Adipocyte (in vitro differentiated cells): ENCODE measurements at regions not wholly inside any gene's neighbourhood (a gene's known extent, or its start where the extent isn't known, plus 50 kb on each side); places are given as distances from the start of the nearest gene placed in this dataset.
"Not testable (repeated sequence)": the region's sequence is repeated elsewhere in the genome, so short reads cannot be mapped to it uniquely, and the experiment has no call there.

Source experiments
- DNase-seq: peaks from one replicate; pipeline ENCODE4 v3.0.0-alpha.2; 2015; ENCODE audit warnings: low read depth
- H3K27me3 ChIP-seq: replicated peaks from 2 replicates; pipeline ENCODE4 v1.7.0; 2013; ENCODE audit warnings: mild to moderate bottlenecking, low read length, moderate library complexity; ENCODE audit not compliant: control insufficient read depth, insufficient read depth
- H3K36me3 ChIP-seq: 2 replicates; pipeline ENCODE4 v1.7.0; 2013; ENCODE audit warnings: low read length, mild to moderate bottlenecking, moderate library complexity; ENCODE audit not compliant: control insufficient read depth, insufficient read depth, severe bottlenecking
- H3K4me1 ChIP-seq: 2 replicates; pipeline ENCODE4 v1.7.0; 2013; ENCODE audit warnings: mild to moderate bottlenecking, low read length, moderate library complexity; ENCODE audit not compliant: control insufficient read depth, insufficient read depth
- H3K4me3 ChIP-seq: 2 replicates; pipeline ENCODE4 v1.7.0; 2013; ENCODE audit warnings: mild to moderate bottlenecking, low read length, moderate library complexity
- H3K9ac ChIP-seq: 2 replicates; pipeline ENCODE4 v1.7.0; 2013; ENCODE audit warnings: mild to moderate bottlenecking, low read length, moderate library complexity
- H3K9me3 ChIP-seq: 2 replicates; pipeline ENCODE4 v1.7.0; 2013; ENCODE audit warnings: mild to moderate bottlenecking, low read length, moderate library complexity; ENCODE audit not compliant: control insufficient read depth

GRCh38 chr10:45564303-45564959 lies 108.1 kb downstream of the ZFAND4 start:
- no peak overlapping the region for H3K9ac ChIP-seq
- no peaks in the 10 kb centered on the region for H3K9me3 ChIP-seq
- no peak for DNase-seq
- no peaks in the 10 kb centered on the region for H3K36me3 ChIP-seq
- H3K4me1 ChIP-seq = no peaks in the 10 kb centered on the region
- no peak overlapping the region for H3K4me3 ChIP-seq
- H3K27me3 ChIP-seq = no peaks in the 10 kb centered on the region

DNA sequence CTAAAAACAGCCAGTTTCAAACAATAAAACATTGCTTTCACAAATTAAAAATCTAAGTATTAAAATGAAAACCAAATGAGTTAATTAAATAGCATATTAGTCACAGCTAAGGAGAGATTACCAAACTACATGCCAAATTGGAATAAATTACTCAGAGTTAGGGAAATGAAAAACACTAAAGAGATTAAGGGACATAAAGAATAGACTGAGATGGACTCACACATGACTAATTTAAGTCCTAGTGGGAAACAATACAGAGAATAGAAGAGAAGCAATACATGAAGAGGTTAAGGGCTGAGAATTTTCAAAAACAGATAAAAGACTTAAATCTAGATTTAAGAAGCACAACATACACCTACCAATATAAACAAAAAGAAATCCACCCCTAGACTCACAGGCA lies 110.6 kb downstream of the ZFAND4 start:
- Histone ChIP-seq H3K9me3 (no peaks in the 10 kb centered on the region), H3K9ac (no peak overlapping the region), H3K4me1 (no peaks in the 10 kb centered on the region), H3K36me3 (no peaks in the 10 kb centered on the region), H3K27me3 (no peaks in the 10 kb centered on the region), H3K4me3 (no peak overlapping the region)
- no peak for DNase-seq

GRCh38 chr10:45560262-45560661 lies 112.3 kb downstream of the ZFAND4 start:
- no peak for DNase-seq
- no peak overlapping the region for H3K9ac ChIP-seq
- H3K4me3 ChIP-seq = no peak overlapping the region
- no peaks in the 10 kb centered on the region for H3K36me3 ChIP-seq
- H3K27me3 ChIP-seq = no peaks in the 10 kb centered on the region
- H3K4me1 ChIP-seq = peaks cover 3% of the 10 kb centered on the region
- H3K9me3 ChIP-seq = no peaks in the 10 kb centered on the region

DNA sequence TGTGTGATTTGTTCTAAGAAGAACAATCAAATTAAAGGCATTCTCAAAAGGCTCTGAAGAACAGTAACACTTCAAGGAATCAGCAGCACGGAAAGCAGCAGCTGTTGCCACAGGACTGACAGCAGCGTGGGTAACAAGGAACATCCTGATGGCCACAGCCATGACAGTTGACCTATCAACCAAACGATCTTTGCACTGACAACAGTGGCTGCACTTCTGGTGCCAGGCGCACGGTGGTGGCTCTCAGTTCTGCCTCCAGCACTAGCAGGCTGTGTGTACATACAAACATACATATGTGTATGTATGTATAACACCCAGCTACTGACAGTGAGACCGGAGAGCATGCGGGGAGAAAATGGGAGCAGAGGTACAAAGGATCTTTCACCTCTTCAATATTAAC lies 114.1 kb downstream of the ZFAND4 start:
- Histone ChIP-seq H3K4me3 (no peak overlapping the region), H3K4me1 (peaks cover 4% of the 10 kb centered on the region)
- DNase-seq = no peak

GRCh38 chr10:45557275-45557905 lies 115.2 kb downstream of the ZFAND4 start:
- Histone ChIP-seq H3K9ac (no peak overlapping the region), H3K4me3 (no peak overlapping the region), H3K36me3 (no peaks in the 10 kb centered on the region), H3K27me3 (no peaks in the 10 kb centered on the region), H3K9me3 (no peaks in the 10 kb centered on the region), H3K4me1 (peaks cover 4% of the 10 kb centered on the region)
- no peak for DNase-seq

More for the DNA sequence above, 114.1 kb downstream of the ZFAND4 start:
- no peaks in the 10 kb centered on the region for H3K9me3 ChIP-seq
- H3K36me3 ChIP-seq = no peaks in the 10 kb centered on the region
- no peak overlapping the region for H3K9ac ChIP-seq
- no peaks in the 10 kb centered on the region for H3K27me3 ChIP-seq

DNA sequence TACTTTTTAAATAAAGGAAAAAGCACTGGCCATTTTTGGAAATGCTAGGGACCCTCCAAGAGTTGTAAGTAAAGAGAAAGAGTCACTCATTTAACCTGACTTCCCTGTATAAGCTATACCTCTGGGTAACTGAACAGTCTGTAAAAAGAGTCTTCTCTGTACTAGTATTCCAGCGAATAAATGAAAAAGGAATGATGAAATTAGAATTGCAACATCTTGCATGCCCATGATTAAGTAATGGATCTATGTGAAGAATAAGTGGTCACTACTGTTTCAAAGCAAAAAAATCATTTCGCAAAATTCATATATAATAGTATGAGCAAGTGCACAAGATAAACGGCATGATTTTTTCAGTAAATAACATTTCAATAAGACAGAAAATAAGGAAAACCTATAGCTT lies 116.8 kb downstream of the ZFAND4 start:
- peak; percentile 67 for DNase-seq
- H3K27me3 ChIP-seq = no peaks in the 10 kb centered on the region
- H3K36me3 ChIP-seq = no peaks in the 10 kb centered on the region
- H3K4me3 ChIP-seq = no peak overlapping the region
- no peaks in the 10 kb centered on the region for H3K9me3 ChIP-seq
- H3K9ac ChIP-seq = no peak overlapping the region
- peaks cover 8% of the 10 kb centered on the region for H3K4me1 ChIP-seq

- not testable (repeated sequence) for H3K36me3 ChIP-seq, H3K4me1 ChIP-seq, H3K4me3 ChIP-seq, H3K27me3 ChIP-seq, DNase-seq, H3K9ac ChIP-seq, H3K9me3 ChIP-seq
These were observed 117.2 kb downstream of the ZFAND4 start for GRCh38 chr10:45555332-45555731.

DNA sequence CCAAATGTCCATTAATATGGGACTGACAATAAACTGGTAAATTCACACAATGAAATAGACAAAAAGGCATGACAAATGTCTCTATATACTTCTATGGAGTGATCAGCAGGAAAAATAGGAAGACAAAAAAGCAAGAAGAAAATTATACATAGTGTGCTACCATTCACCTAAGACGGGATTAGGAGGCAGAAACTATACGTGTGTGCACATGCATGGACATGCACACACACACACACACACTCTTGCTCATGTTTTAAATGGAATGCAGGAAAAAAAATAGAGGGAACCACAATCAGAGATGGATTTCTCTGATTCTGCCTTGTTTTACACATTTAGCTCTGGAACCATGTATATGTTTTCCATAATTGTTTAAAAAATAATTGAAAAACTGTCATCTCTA lies 119.0 kb downstream of the ZFAND4 start:
- H3K36me3 ChIP-seq = no peaks in the 10 kb centered on the region
- no peak overlapping the region for H3K9ac ChIP-seq
- no peak overlapping the region for H3K4me3 ChIP-seq
- H3K9me3 ChIP-seq = no peaks in the 10 kb centered on the region
- no peak for DNase-seq
- H3K27me3 ChIP-seq = no peaks in the 10 kb centered on the region
- peaks cover 8% of the 10 kb centered on the region for H3K4me1 ChIP-seq

DNA sequence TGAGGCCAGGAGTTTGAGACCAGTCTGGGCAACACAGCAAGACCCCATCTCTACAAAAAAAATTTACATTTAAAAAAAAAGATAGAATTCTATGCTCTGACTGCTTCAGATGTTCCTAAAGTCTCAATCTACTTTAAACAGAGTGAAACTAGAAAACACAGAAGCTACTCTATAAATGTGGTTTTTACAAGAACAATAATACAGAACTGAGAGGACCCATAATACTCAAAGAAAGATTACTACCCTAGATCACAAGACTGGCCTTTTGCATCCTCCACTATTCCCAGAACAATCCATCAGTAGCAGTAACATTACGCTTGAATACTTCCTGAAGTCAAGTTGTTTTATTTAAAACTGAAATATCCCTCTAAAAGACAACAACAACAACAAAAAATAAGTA lies 119.4 kb downstream of the ZFAND4 start:
- Histone ChIP-seq H3K36me3 (no peaks in the 10 kb centered on the region), H3K27me3 (no peaks in the 10 kb centered on the region)

DNA sequence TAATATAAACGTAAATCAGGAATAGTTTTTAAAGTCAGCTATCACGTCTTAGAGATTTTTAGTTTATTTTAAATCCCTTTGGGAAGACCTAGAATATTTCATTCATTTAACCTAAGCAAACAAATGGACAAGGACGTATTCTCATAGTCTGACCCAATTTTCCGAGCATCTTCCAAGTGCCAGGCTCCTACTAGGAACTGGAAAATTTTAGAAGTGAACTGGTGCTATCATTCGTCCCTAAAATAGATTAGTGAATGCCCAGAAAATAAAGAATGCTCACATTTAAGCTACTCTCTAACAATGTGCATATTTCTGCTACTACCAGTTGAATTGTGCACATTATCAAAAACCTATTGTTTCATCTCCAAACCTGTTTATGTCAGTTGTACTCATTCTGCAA lies 120.1 kb downstream of the ZFAND4 start:
- Histone ChIP-seq H3K4me1 (peaks cover 8% of the 10 kb centered on the region), H3K36me3 (no peaks in the 10 kb centered on the region), H3K9ac (no peak overlapping the region), H3K4me3 (no peak overlapping the region), H3K27me3 (no peaks in the 10 kb centered on the region), H3K9me3 (no peaks in the 10 kb centered on the region)
- no peak for DNase-seq

More for the DNA sequence above, 119.4 kb downstream of the ZFAND4 start:
- Histone ChIP-seq H3K9me3 (no peaks in the 10 kb centered on the region), H3K4me3 (no peak overlapping the region), H3K9ac (no peak overlapping the region), H3K4me1 (peaks cover 8% of the 10 kb centered on the region)
- DNase-seq = no peak

DNA sequence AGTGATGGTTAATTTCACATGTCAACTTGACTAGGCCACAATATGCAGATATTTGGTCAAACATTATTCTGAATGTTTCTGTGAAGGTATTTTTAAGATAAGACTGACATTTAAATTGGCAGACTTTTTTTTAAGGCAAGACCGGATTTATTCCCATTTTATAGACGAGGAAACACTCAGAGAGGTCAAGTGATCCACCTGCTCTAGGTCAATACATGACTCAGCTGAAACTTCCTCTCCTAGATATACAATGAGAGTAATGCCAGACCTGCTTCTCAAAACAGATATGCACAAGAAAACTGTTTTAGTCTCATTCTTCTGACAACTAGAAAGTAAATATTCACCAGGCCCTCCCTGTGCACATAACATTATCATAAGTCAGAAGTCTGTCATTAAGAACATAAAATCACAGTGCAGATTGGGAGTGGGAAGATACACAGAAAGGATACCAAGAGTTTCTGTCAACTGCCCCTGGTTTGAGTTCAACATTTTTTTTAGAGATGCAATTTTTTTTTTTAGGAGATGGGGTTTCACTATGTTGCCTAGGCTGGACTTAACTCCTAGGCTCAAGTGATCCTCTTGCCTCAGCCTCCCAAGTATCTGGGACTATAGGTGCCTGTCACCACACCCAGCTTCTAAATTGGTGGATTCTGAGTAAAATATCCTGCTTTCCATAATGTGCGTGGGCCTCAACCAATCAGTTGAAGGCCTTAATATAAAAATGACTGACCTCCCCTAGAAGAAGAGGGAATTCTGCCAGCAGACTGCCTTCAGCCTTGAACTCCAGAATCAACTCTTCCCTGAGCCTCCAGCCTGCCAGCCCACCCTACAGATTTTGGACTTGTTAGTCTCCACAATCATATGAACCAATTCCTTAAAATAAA lies 121.4 kb downstream of the ZFAND4 start:
- Histone ChIP-seq H3K4me3 (no peak overlapping the region), H3K9me3 (no peaks in the 10 kb centered on the region), H3K4me1 (peaks cover 8% of the 10 kb centered on the region), H3K9ac (no peak overlapping the region), H3K27me3 (no peaks in the 10 kb centered on the region), H3K36me3 (no peaks in the 10 kb centered on the region)
- DNase-seq = no peak
